Posterior vena cava (tissue), 2 donors: ENCODE measurements at regions not wholly inside any gene's neighbourhood (a gene's known extent, or its start where the extent isn't known, plus 50 kb on each side); places are given as distances from the start of the nearest gene placed in this dataset.

ENCODE experiments used
- DNase-seq: peaks from one replicate; pipeline ENCODE4 v3.0.0-alpha.2; 2020; ENCODE audit warnings: low spot score
- intact Hi-C, 2 donors: fragments of 100-400 bp; cut with DNase I; formaldehyde crosslinking; loops; one replicate each; pipeline versions ENCODE4 v1.14.1 to v1.14.2; 2022 to 2023
- donor health status: DM: yes; HTN: yes; CAD: no.
- donor health status: DM: yes; HTN: yes; CAD: no.

- intact Hi-C loops: no loop called here
- DNase-seq: no peak
Observed at GRCh38 chr13:43981512-43982301, 102.0 kb downstream of the LACC1 start.

DNA sequence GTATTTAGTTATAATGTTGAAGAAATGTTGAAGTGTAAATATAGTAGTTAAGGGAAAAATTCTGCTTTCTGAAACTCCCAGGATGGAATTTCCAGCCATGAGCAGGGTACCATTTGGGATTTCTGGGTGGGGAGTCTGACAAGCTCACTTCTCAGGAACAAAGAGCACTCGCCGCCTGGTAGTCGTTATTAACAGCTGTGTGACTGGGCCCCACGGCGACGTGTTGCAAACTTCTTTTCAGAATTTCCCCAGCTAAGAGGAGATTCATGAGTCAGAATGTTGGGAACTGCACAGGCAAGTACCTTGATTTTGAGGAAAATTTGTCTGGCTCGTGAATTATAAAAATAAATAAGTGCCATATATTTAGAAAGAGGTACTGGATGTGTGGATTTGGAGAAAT, 103.7 kb downstream of the LACC1 start:
- DNase-seq: no peak
- intact Hi-C loops: no loop called here

DNA sequence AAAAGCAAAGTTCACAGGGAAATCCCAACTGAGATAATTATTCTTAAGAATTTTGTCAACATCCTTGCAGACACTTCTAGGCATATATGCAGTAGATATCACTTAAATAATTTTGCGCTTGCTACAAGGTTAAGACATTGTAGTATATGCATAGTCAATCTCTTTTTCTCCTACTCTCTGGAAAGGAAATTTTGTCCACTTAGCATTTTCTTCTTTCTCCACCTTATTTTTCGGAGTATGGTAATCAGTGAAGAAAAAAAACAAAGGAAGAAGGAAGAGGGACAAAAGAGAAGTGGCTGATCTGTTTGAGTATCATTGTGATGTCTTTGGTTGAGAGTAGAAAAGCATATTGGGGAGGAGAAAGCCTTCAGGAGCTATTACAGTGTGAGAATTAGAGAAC, 104.6 kb downstream of the LACC1 start:
- no peak for DNase-seq
- intact Hi-C loops: no loop called here

GRCh38 chr13:43985422-43986072, 105.8 kb downstream of the LACC1 start:
- no peak for DNase-seq
- intact Hi-C loops: no loop called here

GRCh38 chr13:43986421-43986981, 106.8 kb downstream of the LACC1 start:
- intact Hi-C loops: no loop called here
- no peak for DNase-seq

DNA sequence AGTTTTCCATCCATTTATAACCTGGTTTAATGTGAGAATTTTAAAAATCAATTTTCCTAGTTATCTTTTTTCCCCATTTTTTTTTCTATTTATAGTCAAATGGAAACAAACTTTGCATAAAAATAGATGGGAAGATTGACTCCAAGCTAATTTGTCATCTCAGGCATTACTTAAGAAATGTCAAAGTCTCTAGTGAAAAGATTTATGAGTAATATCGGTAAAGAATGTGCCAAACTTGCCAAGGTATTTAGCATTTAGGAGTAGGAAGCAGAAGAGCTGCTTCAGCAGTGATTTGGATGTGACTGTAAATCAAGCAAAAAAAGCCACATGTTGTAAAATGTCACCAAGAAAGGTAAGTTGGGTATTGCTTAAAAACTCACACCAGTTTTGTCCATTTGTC, 108.6 kb downstream of the LACC1 start:
- no peak for DNase-seq
- intact Hi-C loops: no loop called here

DNA sequence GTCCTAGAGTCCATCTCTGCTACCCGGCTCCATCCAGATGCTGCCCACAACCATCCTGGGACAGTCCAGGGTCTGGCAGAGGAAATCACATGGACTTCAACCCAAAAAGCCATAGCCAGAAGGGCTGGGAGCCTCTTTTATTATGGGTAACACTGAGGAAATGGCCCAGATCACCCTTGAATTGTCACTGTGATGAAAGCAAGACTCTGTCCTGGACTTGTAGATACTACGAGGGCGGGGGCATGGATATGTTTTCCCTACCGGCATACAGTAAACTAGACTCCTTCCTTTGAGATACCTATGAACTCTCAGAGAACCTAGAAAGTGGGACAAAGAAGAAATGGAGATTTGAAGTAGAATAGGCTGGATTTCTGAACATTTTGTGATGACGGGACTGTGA, 110.3 kb downstream of the LACC1 start:
- DNase-seq: no peak
- intact Hi-C loops: no loop called here

- no peak for DNase-seq
- intact Hi-C loops: no loop called here
Observed at GRCh38 chr13:43990829-43991228, 111.1 kb downstream of the LACC1 start.

DNA sequence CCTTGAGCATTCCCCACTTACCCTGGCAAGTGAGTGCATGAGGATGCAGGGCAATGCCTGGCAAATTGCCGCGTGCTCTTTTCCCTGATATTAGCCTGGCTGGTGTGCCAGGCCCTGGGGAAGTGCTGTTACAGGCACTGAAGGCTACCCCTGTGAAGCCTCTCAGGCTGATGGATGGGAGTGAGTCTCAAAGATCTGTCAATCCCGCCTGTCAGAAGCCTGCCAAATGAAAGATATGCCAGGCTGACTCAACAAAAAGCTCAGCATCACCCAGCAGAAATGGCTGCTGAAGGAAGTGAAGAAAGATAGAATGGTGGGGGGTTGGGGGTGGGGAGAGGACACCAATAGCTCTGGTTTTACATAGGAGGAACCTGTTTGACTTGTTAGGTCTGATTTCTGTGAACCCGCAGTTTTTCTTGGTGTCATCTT, 112.1 kb downstream of the LACC1 start:
- no peak for DNase-seq
- intact Hi-C loops: no loop called here

- intact Hi-C loops: no loop called here
- DNase-seq: no peak
Observed at GRCh38 chr13:43992211-43992610, 112.5 kb downstream of the LACC1 start.

DNA sequence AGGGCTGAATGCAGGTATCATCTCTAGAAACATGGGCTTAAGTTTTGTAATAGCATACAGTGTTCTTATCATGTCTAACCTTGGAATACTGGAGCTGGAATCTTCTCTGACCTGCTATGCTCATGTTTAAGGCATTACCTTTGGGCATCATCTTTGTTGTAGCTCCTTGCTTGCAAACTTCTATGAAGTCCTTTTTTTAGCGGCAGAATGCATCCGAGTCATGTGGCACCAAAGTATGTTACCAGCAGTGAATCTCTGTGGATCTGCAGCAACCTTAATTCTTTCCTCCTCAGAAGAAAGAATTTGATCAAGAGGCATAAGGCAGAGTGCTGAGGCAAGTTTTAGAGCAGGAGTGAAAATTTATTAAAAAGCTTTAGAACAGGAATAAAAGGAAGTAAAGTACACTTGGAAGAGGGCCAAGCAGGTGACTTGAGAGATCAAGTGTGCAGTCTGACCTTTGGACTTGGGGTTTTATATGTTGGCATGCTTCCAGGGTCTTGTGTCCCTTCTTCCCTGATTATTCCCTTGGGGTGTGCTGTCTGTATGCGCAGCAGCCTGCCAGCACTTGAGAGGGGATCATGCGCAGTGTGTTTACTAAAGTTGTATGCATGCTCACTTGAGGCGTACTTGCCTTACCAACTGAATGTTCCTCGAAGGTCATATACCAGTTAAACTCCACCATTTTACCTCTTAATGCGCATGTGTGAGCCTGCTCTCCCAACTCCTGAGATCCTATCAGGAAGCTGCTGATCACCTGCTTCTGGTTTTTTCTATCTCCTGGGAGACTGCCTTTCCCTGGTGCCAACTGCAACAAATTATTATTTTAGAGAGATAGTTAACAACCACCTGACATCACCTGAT, 115.5 kb downstream of the LACC1 start:
- DNase-seq: no peak
- intact Hi-C loops: no loop called here

GRCh38 chr13:43996221-43996620, 116.5 kb downstream of the LACC1 start:
- intact Hi-C loops: no loop called here
- DNase-seq: no peak

- intact Hi-C loops: no loop called here
- DNase-seq: no peak
Observed at GRCh38 chr13:44003481-44003880, 123.8 kb downstream of the LACC1 start.

- no peak for DNase-seq
- intact Hi-C loops: no loop called here
Observed at GRCh38 chr13:44004878-44005277, 125.2 kb downstream of the LACC1 start.

- DNase-seq: no peak
- intact Hi-C loops: no loop called here
Observed at GRCh38 chr13:44007451-44007850, 127.7 kb downstream of the LACC1 start.

DNA sequence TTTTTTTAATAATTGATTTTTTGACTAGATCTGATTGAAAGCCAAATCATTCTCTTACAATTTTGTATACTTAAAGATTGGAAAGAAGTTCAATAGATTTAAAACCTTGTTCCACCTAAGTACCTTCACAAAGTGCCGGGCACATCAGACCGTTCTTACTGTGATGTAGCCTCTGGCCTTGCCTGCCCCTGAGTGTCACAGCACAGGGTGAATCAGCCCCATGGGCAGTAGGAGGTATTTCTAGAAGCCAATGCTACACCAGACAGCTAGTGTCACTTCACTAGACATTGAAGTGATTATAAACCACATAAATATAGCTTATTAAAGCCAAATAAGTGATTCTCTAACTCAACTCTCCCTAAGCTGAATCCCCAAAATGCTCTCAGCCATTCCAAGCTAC, 131.3 kb downstream of the LACC1 start:
- intact Hi-C loops: no loop called here
- no peak for DNase-seq

GRCh38 chr13:44012910-44013757, 133.4 kb downstream of the LACC1 start:
- intact Hi-C loops: no loop called here
- DNase-seq: no peak

DNA sequence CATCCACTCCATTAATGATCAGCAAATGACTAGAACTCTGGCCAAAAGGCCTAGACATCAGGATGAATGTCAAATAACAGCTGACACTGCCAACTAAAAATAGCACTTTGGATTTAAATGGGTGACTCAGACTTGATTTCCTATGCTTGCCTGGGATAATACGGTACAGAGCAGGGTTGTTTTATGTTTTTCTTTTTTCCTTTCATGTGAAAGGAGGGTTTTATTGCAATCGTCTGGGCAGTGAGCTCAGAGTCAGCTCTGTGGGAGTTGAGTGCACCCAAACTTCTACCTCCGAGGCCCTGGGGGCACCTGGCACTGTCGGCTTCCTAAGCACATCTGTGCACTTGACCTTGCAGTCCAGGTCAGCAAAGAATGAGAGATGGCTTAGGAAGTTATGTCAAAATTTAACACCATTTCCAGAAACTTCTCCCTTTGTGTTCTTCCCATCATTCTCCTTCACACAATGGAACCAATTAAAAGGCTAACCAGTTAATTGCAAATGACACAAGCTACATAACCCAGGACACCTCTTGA, 134.1 kb downstream of the LACC1 start:
- no peak for DNase-seq
- intact Hi-C loops: no loop called here

- DNase-seq: no peak
- intact Hi-C loops: no loop called here
Observed at GRCh38 chr13:44014501-44014900, 134.8 kb downstream of the LACC1 start.
